Suprapubic skin (tissue), 4 donors: ENCODE measurements at regions not wholly inside any gene's neighbourhood (a gene's known extent, or its start where the extent isn't known, plus 50 kb on each side); places are given as distances from the start of the nearest gene placed in this dataset.
A peak's percentile ranks its signal among the peaks of the same experiment; 100 is the strongest.

Experiments
- DNase-seq, 2 donors: peaks; one replicate each; pipeline ENCODE4 v3.0.0-alpha.2; 2019; ENCODE audit warnings: low spot score in 2 of 2
- H3K27ac ChIP-seq: fragments of 200-600 bp; sonication (generic); one replicate; pipeline ENCODE4 v1.5.1; 2019
- H3K27me3 ChIP-seq: fragments of 200-600 bp; sonication (generic); one replicate; pipeline ENCODE4 v1.5.1; 2019
- H3K36me3 ChIP-seq: fragments of 200-600 bp; sonication (generic); one replicate; pipeline ENCODE4 v1.5.1; 2019
- H3K4me1 ChIP-seq: fragments of 200-600 bp; sonication (generic); one replicate; pipeline ENCODE4 v1.5.1; 2019
- H3K4me3 ChIP-seq: fragments of 200-600 bp; sonication (generic); one replicate; pipeline ENCODE4 v1.5.1; 2019; ENCODE audit warnings: mild to moderate bottlenecking
- H3K9me3 ChIP-seq: fragments of 200-600 bp; sonication (generic); one replicate; pipeline ENCODE4 v1.5.1; 2019
- CTCF ChIP-seq, 2 donors: fragments of 200-600 bp in 1 of 2; fragments of 450-650 bp in 1 of 2; sonication (generic) in 1 of 2; IDR thresholded peaks; one replicate each; pipeline ENCODE4 v1.5.1; 2016 to 2019; ENCODE audit warnings: antibody characterized with exemption in 2 of 2, mild to moderate bottlenecking in 1 of 2, moderate library complexity in 1 of 2
- EP300 ChIP-seq: sonication (generic); formaldehyde crosslinking; IDR thresholded peaks from one replicate; pipeline ENCODE4 v1.6.1; 2017; ENCODE audit warnings: antibody characterized with exemption
- POLR2A ChIP-seq, 2 donors: fragments of 450-650 bp; IDR thresholded peaks; one replicate each; pipeline ENCODE4 v1.6.1; 2017; ENCODE audit warnings: antibody characterized with exemption in 2 of 2, mild to moderate bottlenecking in 2 of 2, moderate library complexity in 2 of 2
- POLR2AphosphoS5 ChIP-seq, 3 donors: sonication (generic); formaldehyde crosslinking; IDR thresholded peaks; one replicate each; pipeline ENCODE4 v1.6.1; 2017; ENCODE audit warnings: antibody characterized with exemption in 3 of 3
- WGBS: methylation state at CpG from one replicate; pipeline ENCODE4 v1.1.5; 2018; 5-methylcytosine and 5-hydroxymethylcytosine counted together

GRCh38 chr18:10009321-10010144 lies 95.7 kb downstream of the VAPA start:
- DNase-seq, result peak in 1 of 2 donors; percentile 59
- no peak for TF ChIP-seq CTCF (IDR thresholded peaks at IDR 0.05)
- Histone ChIP-seq H3K27me3 (no peaks in the 10 kb centered on the region), H3K27ac (peak overlapping the region; percentile 40), H3K4me3 (no peak overlapping the region), H3K36me3 (no peaks in the 10 kb centered on the region), H3K9me3 (no peaks in the 10 kb centered on the region), H3K4me1 (peaks cover 29% of the 10 kb centered on the region)
- over 99% methylated on average over 11 of the region's 28 CpGs for WGBS

- peaks cover 35% of the 10 kb centered on the region for H3K4me1 ChIP-seq
- DNase-seq, result peak; percentile 77 to 82
These were observed 96.8 kb downstream of the VAPA start for GRCh38 chr18:10010611-10011015.

GRCh38 chr18:10011061-10011460 lies 97.2 kb downstream of the VAPA start:
- 84% methylated on average over 4 of the region's 4 CpGs for WGBS
- H3K27me3 ChIP-seq, result no peaks in the 10 kb centered on the region
- no peak for DNase-seq
- H3K36me3 ChIP-seq, result no peaks in the 10 kb centered on the region
- H3K9me3 ChIP-seq, result no peaks in the 10 kb centered on the region
- no peak for TF ChIP-seq POLR2A (IDR thresholded peaks at IDR 0.05)
- no peak for TF ChIP-seq POLR2AphosphoS5 (IDR thresholded peaks at IDR 0.05)
- TF ChIP-seq CTCF (IDR thresholded peaks at IDR 0.05), result no peak
- no peak for TF ChIP-seq EP300
- peak overlapping the region; percentile 61 for H3K27ac ChIP-seq
- H3K4me1 ChIP-seq, result peaks cover 39% of the 10 kb centered on the region
- H3K4me3 ChIP-seq, result no peak overlapping the region

More at GRCh38 chr18:10010611-10011015, 96.8 kb downstream of the VAPA start:
- no peaks in the 10 kb centered on the region for H3K36me3 ChIP-seq
- H3K27ac ChIP-seq, result peak overlapping the region; percentile 40
- WGBS, result 13% methylated on average over 6 of the region's 6 CpGs
- H3K4me3 ChIP-seq, result no peak overlapping the region
- H3K9me3 ChIP-seq, result no peaks in the 10 kb centered on the region
- H3K27me3 ChIP-seq, result no peaks in the 10 kb centered on the region
- TF ChIP-seq CTCF (IDR thresholded peaks at IDR 0.05) (no peak), POLR2A (IDR thresholded peaks at IDR 0.05) (no peak), POLR2AphosphoS5 (IDR thresholded peaks at IDR 0.05) (peak; percentile 45 to 96 (median 68)), EP300 (peak; percentile 50)

- Histone ChIP-seq H3K9me3 (no peaks in the 10 kb centered on the region), H3K27ac (peak overlapping the region; percentile 7), H3K36me3 (no peaks in the 10 kb centered on the region), H3K4me3 (no peak overlapping the region), H3K4me1 (peaks cover 39% of the 10 kb centered on the region), H3K27me3 (no peaks in the 10 kb centered on the region)
- DNase-seq, result no peak
- WGBS, result 76% methylated on average over 2 of the region's 2 CpGs
- TF ChIP-seq CTCF (IDR thresholded peaks at IDR 0.05) (no peak), POLR2A (IDR thresholded peaks at IDR 0.05) (no peak), POLR2AphosphoS5 (IDR thresholded peaks at IDR 0.05) (no peak), EP300 (no peak)
These were observed 97.9 kb downstream of the VAPA start for GRCh38 chr18:10011751-10012150.

- Histone ChIP-seq H3K9me3 (no peaks in the 10 kb centered on the region), H3K27ac (no peak overlapping the region), H3K4me3 (no peak overlapping the region), H3K27me3 (no peaks in the 10 kb centered on the region), H3K4me1 (peaks cover 35% of the 10 kb centered on the region), H3K36me3 (no peaks in the 10 kb centered on the region)
- peak in 1 of 2 donors; percentile 29 for DNase-seq
- TF ChIP-seq CTCF (IDR thresholded peaks at IDR 0.05) (no peak), POLR2A (IDR thresholded peaks at IDR 0.05) (no peak), EP300 (no peak), POLR2AphosphoS5 (IDR thresholded peaks at IDR 0.05) (no peak)
- WGBS, result 98% methylated on average over 4 of the region's 4 CpGs
These were observed 98.7 kb downstream of the VAPA start for GRCh38 chr18:10012526-10012925.
